ENCODE measurements at regions not wholly inside any gene's neighbourhood (a gene's known extent, or its start where the extent isn't known, plus 50 kb on each side); places are given as distances from the start of the nearest gene placed in this dataset.
"Not testable (repeated sequence)": the region's sequence is repeated elsewhere in the genome, so short reads cannot be mapped to it uniquely, and the experiment has no call there.

DNA sequence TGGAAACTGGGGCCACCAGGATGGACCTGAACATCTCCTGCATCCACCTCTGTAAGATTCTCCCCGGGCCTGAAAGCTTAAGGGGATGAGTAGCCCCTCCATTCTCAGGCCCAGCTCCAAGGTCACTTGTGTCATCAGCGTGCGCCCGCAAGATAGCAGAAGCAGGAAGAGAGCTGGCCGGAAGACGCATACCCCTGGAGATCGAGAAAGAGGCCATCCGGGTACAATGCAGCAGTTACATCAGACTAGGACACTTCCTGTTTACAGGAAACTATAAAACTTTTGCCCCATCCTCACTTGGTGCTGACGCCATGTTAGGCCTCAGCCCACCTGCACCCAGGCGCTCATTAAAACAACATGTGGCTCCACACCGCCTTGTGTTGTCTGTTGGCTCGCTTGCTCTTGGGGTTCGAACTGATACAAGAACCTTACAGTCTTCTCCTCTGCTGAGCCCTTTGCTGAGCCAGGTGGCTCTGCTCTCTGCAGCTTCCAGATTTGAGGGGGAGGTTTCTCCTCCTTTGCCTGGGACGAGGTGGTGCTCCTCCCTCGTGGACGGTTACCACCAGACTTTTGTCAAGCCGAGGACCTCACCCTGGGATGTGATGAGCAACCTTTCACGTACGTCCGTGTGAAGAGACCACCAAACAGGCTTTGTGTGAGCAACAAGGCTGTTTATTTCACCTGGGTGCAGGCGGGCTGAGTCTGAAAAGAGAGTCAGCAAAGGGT, 277.5 kb upstream of the C1orf174 start:
- H3K4me1 ChIP-seq (ENCODE audit: insufficient read depth, insufficient read length), result peaks cover 14% of the 10 kb centered on the region
- no peak for DNase-seq (ENCODE audit: low read depth, low spot score)
- H3K9ac ChIP-seq (ENCODE audit: insufficient read length, low read depth), result no peak overlapping the region
- no peak overlapping the region for H3K4me3 ChIP-seq (ENCODE audit: insufficient read length, low read depth)
- no peaks in the 10 kb centered on the region for H3K9me3 ChIP-seq (ENCODE audit: insufficient read depth, low read length)
- H3K36me3 ChIP-seq (ENCODE audit: insufficient read depth, insufficient read length, low read length), result no peaks in the 10 kb centered on the region
- TF ChIP-seq SUZ12 (IDR thresholded peaks at IDR 0.05; ENCODE audit: extremely low read depth, insufficient read depth, insufficient read length) (no peak), ZNF274 (IDR thresholded peaks at IDR 0.05; ENCODE audit: low read depth, low read length) (no peak), YY1 (IDR thresholded peaks at IDR 0.05; ENCODE audit: insufficient read depth, insufficient read length) (no peak)
- H3K27me3 ChIP-seq (ENCODE audit: insufficient read depth, insufficient read length), result no peaks in the 10 kb centered on the region

DNA sequence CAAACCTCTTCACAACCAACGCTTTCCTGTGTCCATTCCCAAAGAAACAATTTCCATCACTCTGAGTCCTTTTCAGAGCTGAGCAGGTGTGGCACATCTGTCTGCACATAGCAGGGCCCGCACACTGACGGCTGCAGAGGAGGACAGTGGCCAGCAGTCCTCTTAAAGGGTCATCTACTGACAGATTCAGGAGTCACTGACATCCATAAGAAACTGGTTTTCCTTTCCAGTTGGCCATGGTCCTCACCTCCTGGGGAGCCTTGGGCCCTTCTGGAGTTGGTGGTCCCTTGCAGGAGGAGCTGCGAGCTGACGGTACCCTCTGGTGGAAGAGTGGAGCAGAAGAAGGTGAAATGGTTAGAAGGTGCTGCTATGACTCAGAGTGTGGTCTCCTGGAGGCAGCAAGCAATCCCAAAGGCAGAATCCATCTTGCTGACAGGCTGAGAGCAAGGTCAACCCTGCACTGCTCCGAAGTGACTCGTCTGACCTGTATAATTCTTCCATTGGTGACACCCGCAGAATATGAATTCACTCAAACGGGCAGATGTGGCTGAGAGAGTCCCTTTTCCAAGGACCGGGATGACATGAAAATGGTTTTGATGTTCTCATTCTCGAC, 278.5 kb upstream of the C1orf174 start:
- Histone ChIP-seq H3K36me3 (ENCODE audit: insufficient read depth, insufficient read length, low read length) (no peaks in the 10 kb centered on the region), H3K4me3 (ENCODE audit: insufficient read length, low read depth) (no peak overlapping the region), H3K4me1 (ENCODE audit: insufficient read depth, insufficient read length) (peaks cover 13% of the 10 kb centered on the region), H3K9ac (ENCODE audit: insufficient read length, low read depth) (no peak overlapping the region), H3K27me3 (ENCODE audit: insufficient read depth, insufficient read length) (no peaks in the 10 kb centered on the region), H3K9me3 (ENCODE audit: insufficient read depth, low read length) (no peaks in the 10 kb centered on the region)
- no peak for DNase-seq (ENCODE audit: low read depth, low spot score)
- TF ChIP-seq YY1 (IDR thresholded peaks at IDR 0.05; ENCODE audit: insufficient read depth, insufficient read length) (no peak), SUZ12 (IDR thresholded peaks at IDR 0.05; ENCODE audit: extremely low read depth, insufficient read depth, insufficient read length) (no peak), ZNF274 (IDR thresholded peaks at IDR 0.05; ENCODE audit: low read depth, low read length) (no peak)

DNA sequence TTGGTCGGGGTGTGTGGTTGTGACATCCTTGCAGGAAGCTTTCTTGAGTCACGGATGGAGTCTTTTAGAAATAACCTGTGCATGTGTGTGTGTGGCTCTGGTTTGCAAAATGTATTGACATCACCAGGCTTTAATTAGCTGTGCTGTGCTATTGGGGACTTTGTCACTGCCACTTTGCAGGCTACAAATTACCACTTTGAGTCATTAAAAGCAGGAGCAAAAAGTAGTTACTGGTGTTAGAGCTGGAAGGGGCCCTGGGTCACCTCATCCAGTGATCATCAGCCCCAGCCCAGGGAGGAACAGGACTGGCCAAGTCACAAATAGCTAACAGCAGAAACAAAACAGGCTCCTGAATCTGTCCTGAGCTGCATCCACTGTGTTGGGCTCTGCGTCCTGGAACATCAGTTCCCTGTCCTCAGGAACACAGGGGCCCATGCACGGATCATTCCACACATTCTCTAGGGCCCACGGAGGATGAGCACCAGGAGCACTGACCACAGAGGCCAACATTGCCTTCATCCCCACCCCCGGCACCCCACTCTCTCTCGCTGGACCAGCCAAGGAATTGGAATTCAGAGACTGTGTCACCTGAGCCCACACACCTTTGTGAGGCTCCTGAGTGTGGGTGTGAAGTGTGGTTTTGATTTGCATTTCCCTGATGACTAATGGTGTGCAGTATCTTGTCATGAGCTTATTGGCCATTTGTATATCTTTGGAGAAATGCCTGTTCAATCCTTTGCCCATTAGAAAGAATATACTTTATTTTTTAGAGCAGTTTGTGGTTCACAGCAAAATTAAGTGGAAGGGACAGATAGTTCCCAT, 280.1 kb upstream of the C1orf174 start:
- DNase-seq (ENCODE audit: low read depth, low spot score), result no peak
- TF ChIP-seq SUZ12 (IDR thresholded peaks at IDR 0.05; ENCODE audit: extremely low read depth, insufficient read depth, insufficient read length), result no peak
- no peak for TF ChIP-seq ZNF274 (IDR thresholded peaks at IDR 0.05; ENCODE audit: low read depth, low read length)
- TF ChIP-seq YY1 (IDR thresholded peaks at IDR 0.05; ENCODE audit: insufficient read depth, insufficient read length), result no peak
- H3K4me3 ChIP-seq (ENCODE audit: insufficient read length, low read depth), result no peak overlapping the region
- H3K9ac ChIP-seq (ENCODE audit: insufficient read length, low read depth), result no peak overlapping the region
- no peaks in the 10 kb centered on the region for H3K27me3 ChIP-seq (ENCODE audit: insufficient read depth, insufficient read length)
- no peaks in the 10 kb centered on the region for H3K36me3 ChIP-seq (ENCODE audit: insufficient read depth, insufficient read length, low read length)
- no peaks in the 10 kb centered on the region for H3K9me3 ChIP-seq (ENCODE audit: insufficient read depth, low read length)
- H3K4me1 ChIP-seq (ENCODE audit: insufficient read depth, insufficient read length), result peaks cover 11% of the 10 kb centered on the region

DNA sequence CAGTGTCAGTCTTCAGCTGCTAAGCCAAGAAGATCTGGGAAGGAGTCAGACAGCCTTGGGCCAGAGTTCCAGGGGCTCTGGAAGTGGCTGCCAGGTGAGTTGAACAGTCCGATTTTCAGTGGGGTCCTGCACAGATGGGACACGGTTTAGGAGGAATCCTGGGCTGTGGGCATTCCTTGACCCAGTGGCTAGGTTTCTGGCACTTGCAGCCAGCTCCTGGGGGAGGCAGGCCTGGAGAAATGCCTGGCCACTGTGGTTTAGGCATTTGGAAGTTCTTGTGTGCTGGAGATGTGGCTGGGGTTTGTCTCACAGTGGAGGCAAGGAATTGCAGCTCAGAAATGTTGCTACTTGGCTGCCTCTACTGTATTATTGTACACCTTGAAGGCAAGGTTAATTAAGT, 286.4 kb upstream of the C1orf174 start:
- DNase-seq (ENCODE audit: low read depth, low spot score); H3K4me1 ChIP-seq (ENCODE audit: insufficient read depth, insufficient read length); H3K9ac ChIP-seq (ENCODE audit: insufficient read length, low read depth); H3K4me3 ChIP-seq (ENCODE audit: insufficient read length, low read depth); H3K36me3 ChIP-seq (ENCODE audit: insufficient read depth, insufficient read length, low read length); H3K9me3 ChIP-seq (ENCODE audit: insufficient read depth, low read length); H3K27me3 ChIP-seq (ENCODE audit: insufficient read depth, insufficient read length): not testable (repeated sequence)

DNA sequence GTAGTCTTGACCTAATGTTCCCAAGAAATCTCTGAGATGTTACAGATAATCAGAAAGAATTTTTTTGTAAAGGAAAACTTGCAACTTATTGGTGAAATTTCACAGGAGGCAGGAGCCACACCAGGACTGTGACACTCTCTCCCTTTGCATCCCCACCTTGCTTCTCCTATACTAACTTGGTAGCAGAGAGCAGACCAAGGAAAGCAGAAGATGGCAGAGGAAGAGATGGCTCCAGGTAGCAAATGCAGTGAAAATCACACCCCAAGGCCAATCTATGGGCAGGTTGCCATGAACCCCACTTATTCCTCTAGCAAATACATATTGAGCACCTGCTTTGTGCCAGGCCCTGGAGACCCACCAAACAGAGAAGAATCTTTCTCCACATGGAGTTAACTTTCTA, 303.4 kb upstream of the C1orf174 start:
- Histone ChIP-seq H3K9me3 (ENCODE audit: insufficient read depth, low read length) (peaks cover 14% of the 10 kb centered on the region), H3K4me1 (ENCODE audit: insufficient read depth, insufficient read length) (no peaks in the 10 kb centered on the region), H3K27me3 (ENCODE audit: insufficient read depth, insufficient read length) (no peaks in the 10 kb centered on the region), H3K9ac (ENCODE audit: insufficient read length, low read depth) (no peak overlapping the region), H3K4me3 (ENCODE audit: insufficient read length, low read depth) (no peak overlapping the region), H3K36me3 (ENCODE audit: insufficient read depth, insufficient read length, low read length) (no peaks in the 10 kb centered on the region)
- TF ChIP-seq ZNF274 (IDR thresholded peaks at IDR 0.05; ENCODE audit: low read depth, low read length) (no peak), SUZ12 (IDR thresholded peaks at IDR 0.05; ENCODE audit: extremely low read depth, insufficient read depth, insufficient read length) (no peak), YY1 (IDR thresholded peaks at IDR 0.05; ENCODE audit: insufficient read depth, insufficient read length) (no peak)
- no peak for DNase-seq (ENCODE audit: low read depth, low spot score)

DNA sequence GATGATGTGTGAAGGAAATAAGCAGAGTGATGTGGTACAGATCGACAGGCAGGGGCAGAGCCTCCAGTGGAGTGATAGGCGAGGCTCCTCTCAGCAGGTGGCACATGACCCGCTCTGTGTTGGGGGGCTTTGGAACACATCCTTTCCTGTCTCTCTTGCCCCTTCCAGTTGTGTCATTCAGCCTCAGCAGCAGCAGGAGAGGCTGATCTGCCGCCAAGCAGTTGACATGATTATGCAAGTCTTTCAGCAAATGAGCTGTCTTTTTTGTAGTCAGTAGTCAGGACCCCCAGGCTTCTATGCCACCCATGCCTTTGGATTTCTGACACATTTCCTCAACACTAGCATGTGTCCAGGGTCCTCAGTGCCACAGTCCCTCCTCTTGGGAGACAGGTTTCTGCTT, 307.1 kb upstream of the C1orf174 start:
- no peak overlapping the region for H3K9ac ChIP-seq (ENCODE audit: insufficient read length, low read depth)
- no peaks in the 10 kb centered on the region for H3K27me3 ChIP-seq (ENCODE audit: insufficient read depth, insufficient read length)
- H3K4me3 ChIP-seq (ENCODE audit: insufficient read length, low read depth), result no peak overlapping the region
- DNase-seq (ENCODE audit: low read depth, low spot score), result no peak
- H3K9me3 ChIP-seq (ENCODE audit: insufficient read depth, low read length), result peaks cover 14% of the 10 kb centered on the region
- peaks cover 3% of the 10 kb centered on the region for H3K4me1 ChIP-seq (ENCODE audit: insufficient read depth, insufficient read length)
- TF ChIP-seq YY1 (IDR thresholded peaks at IDR 0.05; ENCODE audit: insufficient read depth, insufficient read length) (no peak), ZNF274 (IDR thresholded peaks at IDR 0.05; ENCODE audit: low read depth, low read length) (no peak), SUZ12 (IDR thresholded peaks at IDR 0.05; ENCODE audit: extremely low read depth, insufficient read depth, insufficient read length) (no peak)
- no peaks in the 10 kb centered on the region for H3K36me3 ChIP-seq (ENCODE audit: insufficient read depth, insufficient read length, low read length)

All from NT2/D1 (cell line).